ENCODE measurements at regions not wholly inside any gene's neighbourhood (a gene's known extent, or its start where the extent isn't known, plus 50 kb on each side); places are given as distances from the start of the nearest gene placed in this dataset.

DNA sequence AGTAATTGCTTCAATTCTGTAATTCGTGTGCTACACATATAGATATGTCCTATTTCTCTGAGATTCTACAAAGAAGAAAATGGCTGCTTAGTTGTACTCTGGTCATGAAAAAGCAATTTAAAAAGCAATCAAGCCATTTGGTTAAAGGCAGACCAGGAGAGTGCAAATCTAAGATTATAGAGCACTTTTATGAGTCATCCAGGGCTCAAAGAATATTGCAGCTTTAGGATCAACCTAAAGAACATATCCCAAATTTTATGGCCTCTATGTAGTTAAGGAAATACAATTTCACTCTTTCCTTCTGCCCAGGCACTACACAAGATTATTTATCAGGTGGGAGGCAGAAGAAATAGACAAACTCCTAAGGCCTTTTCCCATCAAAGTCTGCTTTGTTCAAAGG, 332.8 kb downstream of the SEC23A start:
- TF ChIP-seq, protein P1, sequence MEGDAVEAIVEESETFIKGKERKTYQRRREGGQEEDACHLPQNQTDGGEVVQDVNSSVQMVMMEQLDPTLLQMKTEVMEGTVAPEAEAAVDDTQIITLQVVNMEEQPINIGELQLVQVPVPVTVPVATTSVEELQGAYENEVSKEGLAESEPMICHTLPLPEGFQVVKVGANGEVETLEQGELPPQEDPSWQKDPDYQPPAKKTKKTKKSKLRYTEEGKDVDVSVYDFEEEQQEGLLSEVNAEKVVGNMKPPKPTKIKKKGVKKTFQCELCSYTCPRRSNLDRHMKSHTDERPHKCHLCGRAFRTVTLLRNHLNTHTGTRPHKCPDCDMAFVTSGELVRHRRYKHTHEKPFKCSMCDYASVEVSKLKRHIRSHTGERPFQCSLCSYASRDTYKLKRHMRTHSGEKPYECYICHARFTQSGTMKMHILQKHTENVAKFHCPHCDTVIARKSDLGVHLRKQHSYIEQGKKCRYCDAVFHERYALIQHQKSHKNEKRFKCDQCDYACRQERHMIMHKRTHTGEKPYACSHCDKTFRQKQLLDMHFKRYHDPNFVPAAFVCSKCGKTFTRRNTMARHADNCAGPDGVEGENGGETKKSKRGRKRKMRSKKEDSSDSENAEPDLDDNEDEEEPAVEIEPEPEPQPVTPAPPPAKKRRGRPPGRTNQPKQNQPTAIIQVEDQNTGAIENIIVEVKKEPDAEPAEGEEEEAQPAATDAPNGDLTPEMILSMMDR (conservative IDR thresholded peaks at IDR 0.05; ENCODE audit: low read depth, low read length), result no peak
- TF ChIP-seq, protein P2, sequence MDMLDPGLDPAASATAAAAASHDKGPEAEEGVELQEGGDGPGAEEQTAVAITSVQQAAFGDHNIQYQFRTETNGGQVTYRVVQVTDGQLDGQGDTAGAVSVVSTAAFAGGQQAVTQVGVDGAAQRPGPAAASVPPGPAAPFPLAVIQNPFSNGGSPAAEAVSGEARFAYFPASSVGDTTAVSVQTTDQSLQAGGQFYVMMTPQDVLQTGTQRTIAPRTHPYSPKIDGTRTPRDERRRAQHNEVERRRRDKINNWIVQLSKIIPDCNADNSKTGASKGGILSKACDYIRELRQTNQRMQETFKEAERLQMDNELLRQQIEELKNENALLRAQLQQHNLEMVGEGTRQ (IDR thresholded peaks at IDR 0.05; ENCODE audit: low read depth, low read length), result no peak
- no peak for TF ChIP-seq CEBPB (IDR thresholded peaks at IDR 0.05; ENCODE audit: low read depth, low read length)
- no peak for TF ChIP-seq RCOR1 (IDR thresholded peaks at IDR 0.05; ENCODE audit: insufficient replicate concordance, low read length)
- no peak for TF ChIP-seq FOS (IDR thresholded peaks at IDR 0.05; ENCODE audit: low read depth, low read length)
- no peak for TF ChIP-seq RAD21 (IDR thresholded peaks at IDR 0.05; ENCODE audit: low read length)
- no peak for TF ChIP-seq MAZ (IDR thresholded peaks at IDR 0.05; ENCODE audit: borderline replicate concordance, low read depth, low read length)
- no peak for TF ChIP-seq POLR2A (IDR thresholded peaks at IDR 0.05; ENCODE audit: low read depth, low read length)
- TF ChIP-seq MAFK (IDR thresholded peaks at IDR 0.05; ENCODE audit: low read depth, low read length), result no peak
- TF ChIP-seq, protein P3, sequence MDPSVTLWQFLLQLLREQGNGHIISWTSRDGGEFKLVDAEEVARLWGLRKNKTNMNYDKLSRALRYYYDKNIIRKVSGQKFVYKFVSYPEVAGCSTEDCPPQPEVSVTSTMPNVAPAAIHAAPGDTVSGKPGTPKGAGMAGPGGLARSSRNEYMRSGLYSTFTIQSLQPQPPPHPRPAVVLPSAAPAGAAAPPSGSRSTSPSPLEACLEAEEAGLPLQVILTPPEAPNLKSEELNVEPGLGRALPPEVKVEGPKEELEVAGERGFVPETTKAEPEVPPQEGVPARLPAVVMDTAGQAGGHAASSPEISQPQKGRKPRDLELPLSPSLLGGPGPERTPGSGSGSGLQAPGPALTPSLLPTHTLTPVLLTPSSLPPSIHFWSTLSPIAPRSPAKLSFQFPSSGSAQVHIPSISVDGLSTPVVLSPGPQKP (IDR thresholded peaks at IDR 0.05; ENCODE audit: borderline replicate concordance, low read depth, low read length), result no peak
- no peak for TF ChIP-seq CHD1 (IDR thresholded peaks at IDR 0.05; ENCODE audit: low read depth, low read length)
- no peak for TF ChIP-seq RFX5 (IDR thresholded peaks at IDR 0.05; ENCODE audit: low read depth, low read length)
